ENCODE measurements at regions not wholly inside any gene's neighbourhood (a gene's known extent, or its start where the extent isn't known, plus 50 kb on each side); places are given as distances from the start of the nearest gene placed in this dataset.
"Not testable (repeated sequence)": the region's sequence is repeated elsewhere in the genome, so short reads cannot be mapped to it uniquely, and the experiment has no call there.

GRCh38 chr5:52024359-52024758, 641.1 kb downstream of the ISL1 start:
- no peak for DNase-seq

GRCh38 chr5:52029836-52030235, 646.6 kb downstream of the ISL1 start:
- not testable (repeated sequence) for DNase-seq

DNA sequence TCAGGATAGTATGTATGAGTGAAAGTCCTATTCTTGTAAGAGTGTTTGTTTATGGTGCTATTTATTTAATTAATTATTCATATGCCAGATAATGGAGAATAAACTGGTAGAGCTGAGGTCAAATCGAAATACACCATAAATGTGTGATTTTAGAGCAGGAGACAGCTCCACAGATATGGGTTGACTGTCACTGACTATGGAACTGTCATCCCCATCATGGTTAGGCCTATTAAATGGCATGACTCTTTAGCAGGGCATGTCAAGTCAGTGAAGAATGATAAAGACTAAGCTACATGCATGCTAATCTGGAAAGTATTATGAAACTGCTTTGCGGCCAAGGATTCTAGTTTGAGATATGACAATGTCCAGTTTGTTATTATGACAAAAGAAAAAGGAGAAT, 658.6 kb downstream of the ISL1 start:
- no peak for DNase-seq

DNA sequence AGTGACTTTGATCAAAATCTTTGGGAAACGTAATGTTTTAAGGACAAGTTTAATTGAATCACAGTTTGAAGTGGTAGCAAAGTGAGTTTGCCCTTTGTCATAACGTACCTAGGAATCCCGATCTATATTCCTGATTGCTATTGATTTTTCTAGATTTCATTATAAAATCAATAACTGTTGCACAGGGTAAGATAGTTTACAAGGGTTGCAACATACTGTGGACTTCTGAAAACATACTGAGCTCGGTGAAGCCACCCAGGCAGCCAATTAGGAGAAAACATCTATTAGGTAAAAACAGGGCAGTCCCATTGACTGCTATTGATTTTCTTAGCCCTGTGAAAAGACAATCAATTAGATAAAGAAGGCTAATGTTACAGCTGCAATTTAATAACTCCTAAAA, 659.9 kb downstream of the ISL1 start:
- DNase-seq: no peak

DNA sequence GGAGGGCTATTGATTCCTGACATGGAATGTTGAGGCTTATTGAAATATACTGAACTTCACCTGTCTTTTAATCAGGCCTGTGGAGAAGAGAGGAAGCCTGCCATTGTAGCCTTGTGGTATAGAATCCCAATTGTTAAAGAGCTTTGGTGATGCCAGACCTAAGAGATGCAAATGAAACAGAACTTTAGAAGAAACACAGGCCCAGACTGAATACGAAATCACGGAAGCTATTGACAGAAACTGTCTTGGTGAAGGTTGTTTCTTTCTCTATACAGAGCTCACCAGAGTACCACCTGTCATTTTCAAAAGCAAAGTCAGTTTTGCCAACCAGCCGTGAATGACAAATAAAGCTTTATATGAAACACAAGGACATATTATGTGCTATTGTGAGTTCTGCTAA, 660.3 kb downstream of the ISL1 start:
- peak in 1 of 2 experiments; percentile 7 for DNase-seq

- no peak for DNase-seq
Observed at GRCh38 chr5:52051759-52052158, 668.5 kb downstream of the ISL1 start.

GRCh38 chr5:52063186-52063585, 679.9 kb downstream of the ISL1 start:
- DNase-seq: no peak

GRCh38 chr5:52065182-52065581, 681.9 kb downstream of the ISL1 start:
- DNase-seq: no peak

DNA sequence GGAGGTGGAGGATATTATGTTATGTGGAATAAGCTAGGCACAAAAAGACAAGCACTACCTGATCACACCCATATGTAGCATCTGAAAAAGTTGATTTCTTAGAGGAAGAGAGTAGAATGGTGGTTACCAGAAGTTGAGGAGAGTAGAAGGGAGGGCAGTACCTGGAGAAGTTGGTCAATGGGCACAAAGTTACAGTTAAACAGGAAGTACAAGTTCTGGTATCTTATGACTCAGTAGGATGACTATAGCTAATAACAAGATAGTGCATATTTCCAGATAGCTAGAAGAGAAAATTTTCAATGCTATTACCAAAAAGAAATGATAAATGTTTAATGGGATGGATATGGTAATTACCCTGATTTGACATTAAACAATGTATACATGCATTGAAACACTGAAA, 686.7 kb downstream of the ISL1 start:
- no peak for DNase-seq

GRCh38 chr5:52073993-52074689, 690.9 kb downstream of the ISL1 start:
- DNase-seq: no peak

DNA sequence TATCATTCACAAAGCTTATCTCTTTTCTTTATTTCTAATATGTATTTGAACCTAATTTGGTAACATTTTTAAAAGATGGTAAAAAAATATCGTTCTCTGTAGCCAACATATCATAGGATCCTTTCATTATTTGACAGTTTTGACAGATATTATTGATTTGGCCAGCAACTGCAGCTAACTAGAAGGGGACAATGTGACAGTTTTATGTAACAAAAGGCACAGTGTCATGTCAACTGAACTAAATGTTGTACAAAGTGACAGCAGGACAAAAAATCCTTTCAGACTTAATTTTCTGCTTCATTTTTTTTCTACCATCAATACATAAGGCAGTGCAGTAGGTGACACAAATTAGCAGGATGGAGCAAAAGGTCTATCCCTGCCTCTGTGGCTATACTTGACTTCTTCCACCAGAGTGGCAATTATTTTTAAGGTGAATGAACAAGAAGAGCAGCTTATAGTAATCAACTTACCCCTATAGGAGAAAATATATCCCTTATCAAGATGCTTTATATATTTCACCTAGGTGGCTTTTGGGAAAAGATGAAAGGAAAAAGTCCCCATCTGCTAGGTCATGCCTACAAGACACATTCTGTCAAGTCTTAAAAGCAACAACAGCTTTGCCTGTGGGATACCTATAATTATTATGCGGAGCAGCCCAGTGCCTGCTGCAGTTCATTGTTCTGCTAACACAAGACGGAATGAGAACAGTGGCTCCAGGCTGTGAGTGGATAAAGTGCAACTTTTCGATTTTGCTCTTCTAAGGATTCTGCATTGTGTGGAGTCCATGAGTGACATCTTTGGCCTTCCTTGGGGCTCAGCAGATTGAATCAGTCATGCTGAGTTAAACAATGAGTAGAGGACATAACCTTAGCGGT, 694.9 kb downstream of the ISL1 start:
- DNase-seq: no peak

GRCh38 chr5:52102311-52102710, 685.4 kb upstream of the ITGA1 start:
- not testable (repeated sequence) for DNase-seq

DNA sequence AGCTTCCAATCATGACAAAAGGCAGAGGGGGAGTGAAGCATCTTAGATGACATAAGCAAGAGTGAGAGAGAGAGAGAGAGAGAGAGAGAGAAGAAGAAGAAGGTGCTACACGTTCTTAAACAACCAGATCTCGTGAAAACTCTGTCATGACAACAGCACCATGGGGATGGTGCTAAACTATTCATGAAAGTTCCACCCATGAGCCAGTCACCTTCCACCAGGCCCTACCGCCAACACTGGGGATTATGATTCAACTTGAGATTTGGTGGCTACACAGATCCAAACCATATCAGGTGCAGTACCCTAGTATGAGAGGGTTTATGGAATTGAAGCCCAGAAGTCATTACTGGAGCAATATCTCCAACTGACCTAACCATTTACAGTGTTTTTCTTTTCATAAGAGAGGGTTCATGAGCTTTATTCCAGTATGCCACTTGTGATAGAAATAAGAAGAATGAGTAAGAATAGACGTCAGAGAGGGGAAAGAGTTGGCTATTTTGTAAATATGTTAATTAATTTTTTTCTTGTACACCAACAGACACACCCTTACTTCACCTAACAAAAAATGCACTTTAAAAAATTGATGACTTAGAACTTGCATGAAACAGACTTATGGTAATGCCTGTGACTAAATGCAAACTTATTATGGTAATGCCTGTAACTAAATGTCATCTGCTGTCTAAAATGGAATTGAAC, 680.4 kb upstream of the ITGA1 start:
- no peak for DNase-seq

DNA sequence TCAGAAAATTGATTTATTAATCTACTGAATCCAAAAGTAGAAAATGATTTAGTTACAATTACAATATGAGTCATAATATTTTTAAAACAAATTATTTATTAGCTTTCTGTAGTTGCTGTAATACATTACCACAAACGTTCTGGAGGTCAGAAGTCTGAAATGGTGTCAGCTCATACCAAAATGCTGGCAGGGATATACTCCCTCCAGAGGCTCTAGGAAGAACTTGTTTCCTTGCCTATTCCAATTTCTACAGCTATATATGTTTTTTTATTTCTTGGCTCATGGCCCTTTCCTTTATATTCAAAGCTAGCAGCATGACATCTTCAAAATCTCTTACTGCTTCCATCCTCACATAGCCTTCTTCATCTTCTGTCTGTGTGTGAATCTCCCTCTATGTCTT, 667.9 kb upstream of the ITGA1 start:
- no peak for DNase-seq

DNA sequence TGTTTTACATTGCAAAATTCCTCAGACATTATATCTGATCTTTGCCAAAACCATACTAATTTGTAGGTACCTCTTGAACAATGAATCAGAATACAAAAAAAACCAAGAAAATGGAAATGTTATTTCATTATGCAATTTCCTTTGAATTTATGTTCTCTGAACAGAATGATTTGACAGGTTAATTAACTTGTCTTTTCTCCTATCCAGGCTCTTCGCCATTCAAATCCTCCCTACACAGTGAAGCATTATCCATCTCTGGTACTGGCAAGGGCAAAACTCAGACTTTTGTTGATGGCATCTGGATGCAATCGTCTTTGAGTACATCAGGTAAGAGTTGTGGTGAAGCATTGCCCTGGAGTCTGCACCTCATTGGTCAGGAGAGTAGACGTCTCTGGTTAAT, 655.7 kb upstream of the ITGA1 start:
- no peak for DNase-seq

DNA sequence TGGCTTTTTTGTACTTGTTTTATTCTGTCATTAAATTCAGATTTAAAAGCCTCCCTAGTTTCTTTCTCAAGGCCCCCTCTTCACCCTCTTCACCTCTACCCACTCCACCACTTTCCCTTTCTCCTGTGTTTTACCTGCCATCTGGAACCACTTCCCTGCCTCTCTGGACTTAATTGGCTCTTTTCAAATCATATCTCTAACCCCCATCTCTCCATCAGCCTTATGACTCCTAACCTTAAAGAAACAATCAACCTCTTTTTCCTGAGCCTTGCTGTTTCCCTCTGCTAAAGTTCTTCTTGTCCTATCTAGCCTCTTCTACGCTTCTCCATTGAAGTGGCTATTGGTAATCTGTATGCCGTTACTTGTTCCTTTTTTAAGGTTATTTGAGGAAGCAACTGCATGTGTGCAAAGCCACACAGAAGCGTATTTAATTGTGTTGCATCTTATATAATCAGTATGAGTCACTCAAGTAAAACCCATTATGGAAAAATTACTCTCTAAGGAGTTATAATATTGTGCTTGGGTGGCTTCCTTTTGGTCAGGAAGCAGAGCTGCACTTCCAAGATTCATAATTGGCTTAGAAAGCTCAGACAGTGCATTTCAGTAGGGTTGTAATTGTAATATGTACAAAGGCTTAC, 653.6 kb upstream of the ITGA1 start:
- no peak for DNase-seq

- DNase-seq: no peak
Observed at GRCh38 chr5:52139888-52140615, 647.7 kb upstream of the ITGA1 start.

DNA sequence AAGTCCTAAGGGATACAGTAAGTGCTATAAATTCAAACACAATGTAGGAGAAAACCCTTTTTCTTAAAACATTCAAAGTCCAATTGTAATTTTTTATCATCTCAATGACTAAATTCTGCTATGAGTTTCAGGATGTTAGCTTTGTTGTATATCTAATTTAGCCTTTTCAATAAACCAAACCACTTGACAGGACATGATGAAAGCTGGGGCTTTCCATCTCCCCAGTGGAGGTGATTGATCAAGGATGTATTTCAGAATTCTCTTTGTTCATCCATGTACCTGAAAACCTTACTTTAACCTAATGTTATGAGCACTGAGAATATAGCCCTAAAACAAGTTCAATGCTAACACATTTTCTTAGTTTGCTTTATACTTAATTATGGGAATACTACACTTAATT, 639.0 kb upstream of the ITGA1 start:
- no peak for DNase-seq

DNA sequence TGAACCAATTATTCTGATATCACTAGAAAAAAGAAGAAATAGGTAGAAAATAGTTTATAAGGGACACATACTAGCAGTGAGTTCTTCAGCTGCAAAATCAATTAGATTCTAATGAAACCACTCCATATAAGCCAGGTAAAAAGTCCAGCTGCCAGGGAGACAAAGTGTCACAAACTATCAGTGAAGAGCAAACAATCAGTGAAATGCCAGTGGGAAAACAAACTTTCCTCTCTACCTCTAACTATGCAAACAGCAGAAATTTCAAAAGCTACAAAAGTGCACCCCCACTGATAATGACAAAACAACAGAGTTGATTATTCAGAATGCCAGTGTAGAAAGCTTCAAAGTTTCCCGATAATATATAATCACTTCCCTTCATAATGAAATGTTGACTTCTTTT, 637.2 kb upstream of the ITGA1 start:
- no peak for DNase-seq

- not testable (repeated sequence) for DNase-seq
Observed at GRCh38 chr5:52156809-52157208, 630.9 kb upstream of the ITGA1 start.

DNA sequence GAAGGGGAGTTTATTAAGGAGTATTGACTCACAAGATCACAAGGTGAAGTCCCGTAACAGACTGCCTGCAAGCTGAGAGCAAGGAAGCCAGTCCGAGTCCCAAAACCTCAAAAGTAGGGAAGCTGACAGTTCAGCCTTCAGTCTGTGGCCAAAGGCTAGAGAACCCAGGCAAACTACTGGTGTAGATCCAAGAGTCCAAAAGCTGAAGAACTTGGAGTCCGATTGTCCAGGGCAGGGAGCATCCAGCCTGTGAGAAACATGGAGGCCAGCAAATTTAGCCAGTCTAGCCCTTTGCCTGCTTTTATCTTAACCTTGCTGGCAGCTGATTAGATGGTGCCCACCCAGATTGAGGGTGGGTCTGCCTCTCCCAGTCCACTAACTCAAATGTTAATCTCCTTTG, 621.9 kb upstream of the ITGA1 start:
- not testable (repeated sequence) for DNase-seq

DNA sequence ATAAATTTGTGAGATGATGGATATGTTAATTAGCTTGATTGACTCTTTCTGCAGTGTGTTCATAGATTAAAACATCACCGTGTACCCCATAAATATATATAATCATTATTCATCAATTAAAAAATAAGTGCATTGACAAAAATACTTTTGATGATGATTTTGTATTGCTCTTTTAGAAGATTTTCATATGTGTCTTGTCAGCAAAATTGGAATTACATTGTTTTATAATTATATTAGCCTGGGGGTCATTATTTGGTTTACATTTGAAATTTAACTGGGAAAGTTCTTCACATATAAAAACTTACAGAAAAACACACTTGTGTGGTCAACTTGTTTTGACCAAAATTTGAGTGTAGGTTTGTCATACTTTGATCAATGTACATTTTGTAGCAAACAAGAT, 614.6 kb upstream of the ITGA1 start:
- DNase-seq: no peak

GRCh38 chr5:52177193-52177592, 610.5 kb upstream of the ITGA1 start:
- DNase-seq: no peak

Measured in SHP77 (cell line).